ENCODE measurements at regions not wholly inside any gene's neighbourhood (a gene's known extent, or its start where the extent isn't known, plus 50 kb on each side); places are given as distances from the start of the nearest gene placed in this dataset.

- TF ChIP-seq ZNF274 (IDR thresholded peaks at IDR 0.05; ENCODE audit: low read depth, low read length), result no peak
- H3K4me3 ChIP-seq (ENCODE audit: low read length), result no peak overlapping the region
Measured at GRCh38 chr13:74707291-74707690, 573.1 kb upstream of the KLF12 start.

GRCh38 chr13:74706801-74707200 is 572.6 kb upstream of the KLF12 start:
- H3K4me3 ChIP-seq (ENCODE audit: low read length), result no peak overlapping the region
- no peak for TF ChIP-seq ZNF274 (IDR thresholded peaks at IDR 0.05; ENCODE audit: low read depth, low read length)

- TF ChIP-seq ZNF274 (IDR thresholded peaks at IDR 0.05; ENCODE audit: low read depth, low read length), result no peak
- H3K4me3 ChIP-seq (ENCODE audit: low read length), result no peak overlapping the region
Measured at GRCh38 chr13:74705438-74705837, 571.2 kb upstream of the KLF12 start.

- no peak for TF ChIP-seq ZNF274 (IDR thresholded peaks at IDR 0.05; ENCODE audit: low read depth, low read length)
Measured at GRCh38 chr13:74703855-74704387, 569.7 kb upstream of the KLF12 start.

GRCh38 chr13:74696148-74696922 is 562.1 kb upstream of the KLF12 start:
- no peak overlapping the region for H3K4me3 ChIP-seq (ENCODE audit: low read length)
- no peak for TF ChIP-seq ZNF274 (IDR thresholded peaks at IDR 0.05; ENCODE audit: low read depth, low read length)

More at GRCh38 chr13:74703855-74704387, 569.7 kb upstream of the KLF12 start:
- no peak overlapping the region for H3K4me3 ChIP-seq (ENCODE audit: low read length)

GRCh38 chr13:74695021-74695800 is 561.0 kb upstream of the KLF12 start:
- no peak overlapping the region for H3K4me3 ChIP-seq (ENCODE audit: low read length)
- no peak for TF ChIP-seq ZNF274 (IDR thresholded peaks at IDR 0.05; ENCODE audit: low read depth, low read length)

- TF ChIP-seq ZNF274 (IDR thresholded peaks at IDR 0.05; ENCODE audit: low read depth, low read length), result no peak
- no peak overlapping the region for H3K4me3 ChIP-seq (ENCODE audit: low read length)
Measured at GRCh38 chr13:74687442-74688182, 553.4 kb upstream of the KLF12 start.

- no peak for TF ChIP-seq ZNF274 (IDR thresholded peaks at IDR 0.05; ENCODE audit: low read depth, low read length)
- no peak overlapping the region for H3K4me3 ChIP-seq (ENCODE audit: low read length)
Measured at GRCh38 chr13:74683411-74683810, 549.2 kb upstream of the KLF12 start.

- H3K4me3 ChIP-seq (ENCODE audit: low read length), result no peak overlapping the region
- no peak for TF ChIP-seq ZNF274 (IDR thresholded peaks at IDR 0.05; ENCODE audit: low read depth, low read length)
Measured at GRCh38 chr13:74682746-74683145, 548.5 kb upstream of the KLF12 start.

- no peak overlapping the region for H3K4me3 ChIP-seq (ENCODE audit: low read length)
- TF ChIP-seq ZNF274 (IDR thresholded peaks at IDR 0.05; ENCODE audit: low read depth, low read length), result no peak
Measured at GRCh38 chr13:74681891-74682290, 547.7 kb upstream of the KLF12 start.

GRCh38 chr13:74678308-74678965 is 544.2 kb upstream of the KLF12 start:
- TF ChIP-seq ZNF274 (IDR thresholded peaks at IDR 0.05; ENCODE audit: low read depth, low read length), result no peak
- no peak overlapping the region for H3K4me3 ChIP-seq (ENCODE audit: low read length)

- no peak overlapping the region for H3K4me3 ChIP-seq (ENCODE audit: low read length)
- no peak for TF ChIP-seq ZNF274 (IDR thresholded peaks at IDR 0.05; ENCODE audit: low read depth, low read length)
Measured at GRCh38 chr13:74675972-74676371, 541.8 kb upstream of the KLF12 start.

- TF ChIP-seq ZNF274 (IDR thresholded peaks at IDR 0.05; ENCODE audit: low read depth, low read length), result no peak
- H3K4me3 ChIP-seq (ENCODE audit: low read length), result no peak overlapping the region
Measured at GRCh38 chr13:74675182-74675581, 541.0 kb upstream of the KLF12 start.

- no peak overlapping the region for H3K4me3 ChIP-seq (ENCODE audit: low read length)
- no peak for TF ChIP-seq ZNF274 (IDR thresholded peaks at IDR 0.05; ENCODE audit: low read depth, low read length)
Measured at GRCh38 chr13:74674720-74675119, 540.5 kb upstream of the KLF12 start.
